ENCODE measurements at regions not wholly inside any gene's neighbourhood (a gene's known extent, or its start where the extent isn't known, plus 50 kb on each side); places are given as distances from the start of the nearest gene placed in this dataset.

GRCh38 chr6:135592276-135592675, 94.7 kb upstream of the AHI1 start:
- no peak for FAIRE-seq
- Histone ChIP-seq H3K79me1 (ENCODE audit: low read depth, low read length) (no peaks in the 10 kb centered on the region), H2AK5ac (ENCODE audit: low read depth, low read length) (no peak overlapping the region), H4K91ac (replicated peaks; ENCODE audit: insufficient read length, low read length) (no peak overlapping the region), H2BK120ac (replicated peaks; ENCODE audit: low read depth, low read length) (no peak overlapping the region), H3K56ac (replicated peaks; ENCODE audit: insufficient read length, low read depth, low read length) (no peak overlapping the region), H3K36me3 (ENCODE audit: control insufficient read depth in 2 of 4, insufficient read depth in 4 of 4, low read length in 3 of 4) (no peaks in the 10 kb centered on the region), H2BK5ac (ENCODE audit: low read depth, low read length) (no peak overlapping the region), H3K9me3 (ENCODE audit: insufficient read depth in 2 of 2, low read depth in 1 of 2, low read length in 1 of 2) (no peaks in the 10 kb centered on the region), H3K4me1 (replicated peaks in 1 of 4; ENCODE audit: control insufficient read depth in 3 of 4, insufficient read depth in 4 of 4, low read length in 3 of 4) (no peaks in the 10 kb centered on the region), H3K4ac (replicated peaks; ENCODE audit: insufficient read length, low read depth, low read length) (no peak overlapping the region), H4K8ac (ENCODE audit: extremely low read depth, insufficient read depth, low read length) (no peak overlapping the region), H2BK12ac (ENCODE audit: low read depth, low read length) (no peak overlapping the region), H4K5ac (ENCODE audit: insufficient read length, low read depth, low read length) (no peak overlapping the region), H3K23me2 (ENCODE audit: low read depth, low read length) (no peaks in the 10 kb centered on the region), H3K14ac (ENCODE audit: insufficient read length) (no peak overlapping the region), H4K20me1 (replicated peaks in 1 of 2; ENCODE audit: control insufficient read depth in 1 of 2, insufficient read depth in 2 of 2, low read length in 2 of 2) (no peaks in the 10 kb centered on the region), H3K9ac (replicated peaks in 1 of 4; ENCODE audit: extremely low read depth in 1 of 4, low read depth in 3 of 4, low read length in 3 of 4) (no peak overlapping the region), H2BK20ac (ENCODE audit: low read length) (no peak overlapping the region), H3K79me2 (ENCODE audit: control insufficient read depth in 1 of 2, insufficient read depth in 2 of 2, low read length in 2 of 2) (no peaks in the 10 kb centered on the region), H3K27me3 (replicated peaks in 1 of 4; ENCODE audit: control insufficient read depth in 3 of 4, extremely low read depth in 1 of 4, insufficient read depth in 3 of 4, low read length in 3 of 4) (no peaks in the 10 kb centered on the region), H2AFZ (ENCODE audit: low read length) (no peak overlapping the region), H3K23ac (ENCODE audit: insufficient read length) (no peak overlapping the region), H3K4me3 (ENCODE audit: extremely low read depth in 1 of 4, insufficient read depth in 2 of 4, low read depth in 3 of 4, low read length in 4 of 4) (no peak overlapping the region), H2BK15ac (ENCODE audit: low read length) (no peak overlapping the region), H3K27ac (ENCODE audit: low read depth, low read length) (no peak overlapping the region), H3K18ac (ENCODE audit: extremely low read depth, low read length) (no peak overlapping the region), H3K4me2 (ENCODE audit: insufficient read depth in 1 of 2, low read depth in 2 of 2, low read length in 2 of 2) (no peak overlapping the region)
- WGBS, 2 experiments (ENCODE audit: extremely low coverage in 1 of 2, insufficient coverage in 1 of 2, insufficient read length in 1 of 2, insufficient replicate concordance in 2 of 2, low coverage in 1 of 2, low lambda C conversion rate in 2 of 2, missing lambda C conversion rate in 1 of 2): 71% methylated on average over 1 of the region's 1 CpG; no CpG with 5 or more reads in 1 of the 2 experiments
- CTCF ChIA-PET (ENCODE audit: partially characterized antibody): interaction anchor here (2.0 to 3.1 kb wide), 2 partner anchors 10 to 11 kb away, joined by 6 to 18 read pairs; no protein-coding TSS in a partner anchor
- no peak for DNase-seq (ENCODE audit: low read depth in 1 of 2, low spot score in 2 of 2)
- no peak for TF ChIP-seq POU5F1 (IDR thresholded peaks at IDR 0.05; ENCODE audit: low read depth, low read length)
- POLR2A ChIA-PET (ENCODE audit: partially characterized antibody): no interaction called here
